HG03558 (cell line): ENCODE measurements at regions not wholly inside any gene's neighbourhood (a gene's known extent, or its start where the extent isn't known, plus 50 kb on each side); places are given as distances from the start of the nearest gene placed in this dataset.

Experiments used
- ATAC-seq: cut with Tn5 transposase; IDR thresholded peaks from one replicate; pipeline ENCODE4 v1.9.1; 2021; ENCODE audit warnings: moderate number of reproducible peaks; ENCODE audit not compliant: unreplicated experiment; ENCODE audit errors: extremely low read depth

DNA sequence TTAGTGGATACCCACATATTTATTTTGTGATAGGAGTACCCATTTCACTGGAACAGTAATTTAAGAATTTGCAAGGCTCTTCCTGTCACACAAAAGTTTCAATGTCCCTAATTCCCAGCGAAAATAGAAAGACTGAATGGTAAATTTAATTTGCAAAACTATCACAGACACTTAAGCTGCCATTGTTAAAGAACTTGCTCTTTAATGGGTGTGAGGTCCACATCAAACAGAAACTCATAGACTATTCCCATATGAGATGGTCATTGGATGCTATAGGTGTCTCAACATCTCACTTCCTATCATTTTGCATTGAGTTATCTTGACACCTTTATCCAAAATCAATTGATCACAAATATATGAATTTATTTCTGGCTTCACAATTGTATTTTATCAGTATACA, 415.9 kb downstream of the GPAM start:
- no peak for ATAC-seq

DNA sequence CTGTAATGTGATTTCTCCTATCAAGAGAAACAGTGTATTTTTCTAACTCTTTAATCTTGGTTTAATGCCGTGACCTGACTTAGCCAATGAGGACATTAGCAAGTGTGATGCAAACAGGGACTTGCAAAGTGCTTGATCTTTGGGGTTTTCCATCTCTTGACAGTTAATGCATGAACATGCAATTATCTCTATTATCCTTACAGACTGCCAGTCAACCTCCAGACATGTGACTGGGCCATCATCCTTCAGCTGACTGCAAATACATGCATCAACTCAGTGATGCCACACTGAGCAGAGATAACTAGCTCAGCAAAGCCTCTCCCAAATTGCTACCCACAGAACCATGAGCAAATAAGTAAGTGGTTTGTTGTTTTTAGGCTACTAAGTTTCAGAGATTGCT, 409.6 kb downstream of the GPAM start:
- ATAC-seq, result no peak

DNA sequence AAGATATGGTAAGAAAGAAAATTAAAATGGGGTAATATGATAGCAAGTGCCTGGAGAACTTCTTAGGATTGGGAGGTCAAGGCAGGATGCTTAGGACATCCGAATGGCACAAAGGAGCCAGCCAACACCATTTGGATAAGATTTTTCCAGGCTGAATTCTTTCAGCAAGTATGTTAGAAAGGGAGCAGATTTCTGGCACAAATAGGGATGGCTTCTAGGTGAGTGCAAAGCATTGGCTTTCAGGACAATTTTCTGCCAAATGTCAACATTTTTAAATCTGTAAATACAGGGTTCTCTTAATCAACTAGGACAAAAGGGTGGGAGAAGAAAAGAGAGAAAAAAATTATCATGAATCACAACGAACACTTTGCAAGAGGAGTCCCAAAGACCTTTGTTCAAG, 409.1 kb downstream of the GPAM start:
- ATAC-seq, result no peak

DNA sequence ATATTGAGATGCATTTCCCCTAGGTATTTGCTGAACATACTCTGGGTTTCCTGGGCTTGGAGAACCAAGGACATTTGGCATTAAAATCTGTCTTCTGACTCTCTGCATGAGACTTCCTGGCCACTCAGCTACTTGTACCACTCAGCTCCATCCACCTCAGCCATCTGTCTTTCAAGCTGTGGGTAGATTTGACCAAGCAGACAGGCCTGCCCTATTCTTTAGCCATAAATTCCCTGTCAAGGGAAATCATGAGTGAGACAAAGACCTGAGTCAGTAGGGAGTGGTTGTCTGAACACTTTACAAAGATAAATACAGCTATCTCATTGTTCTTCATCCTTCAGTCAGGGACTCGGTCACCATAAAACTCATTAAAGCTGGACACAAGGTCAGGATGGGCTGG, 399.1 kb downstream of the GPAM start:
- no peak for ATAC-seq

DNA sequence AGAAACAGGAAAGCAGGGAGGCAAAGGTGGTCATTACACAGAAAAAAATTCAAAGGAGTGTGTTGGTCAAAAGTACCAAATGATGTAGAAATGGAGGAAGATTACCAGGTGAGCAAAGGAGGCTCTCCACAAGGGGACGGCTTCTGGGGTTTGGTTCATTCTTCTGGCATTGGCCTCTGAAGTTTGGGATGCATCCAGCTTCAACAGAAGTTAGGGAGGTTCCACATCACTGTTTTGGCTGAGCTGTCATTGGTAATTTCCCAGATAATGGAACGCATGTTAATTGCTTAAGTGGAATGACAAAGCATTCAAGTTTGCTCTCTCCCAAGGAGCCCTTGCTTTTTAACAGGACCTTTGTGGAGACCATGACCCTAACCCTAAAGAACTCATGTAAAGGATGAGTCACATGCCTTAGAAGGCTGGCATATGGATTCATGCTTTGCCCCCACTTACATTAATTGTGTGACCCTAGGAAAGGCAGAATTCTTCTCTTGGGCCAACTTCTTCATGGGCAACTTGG, 398.6 kb downstream of the GPAM start:
- ATAC-seq, result no peak

DNA sequence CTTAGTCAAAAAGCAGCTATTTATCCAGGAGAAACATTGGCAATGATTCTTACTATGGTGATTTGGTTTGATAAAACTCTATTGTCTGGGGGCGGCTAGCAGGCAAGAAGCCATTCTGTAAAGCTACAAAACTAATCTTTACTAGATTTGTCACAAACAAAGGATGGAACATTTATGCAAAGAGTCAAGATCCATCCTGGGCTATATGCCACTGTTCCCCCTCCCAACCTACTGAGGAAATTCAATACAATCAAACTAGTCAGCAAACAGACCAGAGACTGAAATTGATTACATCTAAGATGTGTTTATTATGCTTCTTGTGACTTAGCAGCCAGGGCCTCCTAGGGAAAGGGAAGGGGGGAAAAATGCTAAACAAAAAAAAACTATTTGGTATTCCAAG, 397.6 kb downstream of the GPAM start:
- ATAC-seq, result no peak

DNA sequence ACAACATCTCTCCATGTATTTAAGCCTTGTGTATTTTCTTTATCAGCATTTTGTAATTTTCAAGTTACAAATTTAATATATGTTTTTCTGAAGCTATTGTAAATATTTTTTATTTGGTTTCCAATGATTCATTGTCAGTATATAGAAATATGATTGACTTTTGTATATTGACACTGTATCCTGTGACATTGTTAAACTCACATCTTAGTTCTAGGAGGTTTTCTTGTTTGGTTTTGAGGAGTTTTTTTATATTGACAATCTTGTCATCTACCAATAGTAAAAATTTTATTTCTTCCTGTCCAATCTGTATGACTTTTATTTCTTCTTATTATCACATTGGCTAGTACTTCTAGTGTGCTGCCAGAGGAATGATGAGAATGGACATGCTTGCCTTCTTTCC, 393.7 kb downstream of the GPAM start:
- no peak for ATAC-seq

DNA sequence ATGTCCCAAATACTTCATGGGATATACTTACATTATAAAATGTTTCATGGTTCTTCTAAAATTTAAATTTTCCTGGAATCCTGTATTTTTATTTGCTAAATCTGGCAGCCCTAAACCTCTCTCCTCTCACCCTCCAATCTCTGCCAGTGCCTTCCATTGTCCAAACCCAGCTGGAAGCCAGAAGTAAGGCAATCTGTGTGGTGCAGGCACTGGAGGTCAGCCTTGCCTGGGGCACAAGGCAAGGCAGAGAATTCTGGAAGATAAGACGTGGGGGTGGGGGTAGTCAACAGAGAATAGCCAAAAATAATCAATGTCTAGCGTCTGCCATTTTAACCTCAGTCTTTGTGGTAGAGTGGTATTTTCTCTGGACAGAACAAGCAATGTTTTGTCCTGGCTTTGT, 381.7 kb downstream of the GPAM start:
- no peak for ATAC-seq

DNA sequence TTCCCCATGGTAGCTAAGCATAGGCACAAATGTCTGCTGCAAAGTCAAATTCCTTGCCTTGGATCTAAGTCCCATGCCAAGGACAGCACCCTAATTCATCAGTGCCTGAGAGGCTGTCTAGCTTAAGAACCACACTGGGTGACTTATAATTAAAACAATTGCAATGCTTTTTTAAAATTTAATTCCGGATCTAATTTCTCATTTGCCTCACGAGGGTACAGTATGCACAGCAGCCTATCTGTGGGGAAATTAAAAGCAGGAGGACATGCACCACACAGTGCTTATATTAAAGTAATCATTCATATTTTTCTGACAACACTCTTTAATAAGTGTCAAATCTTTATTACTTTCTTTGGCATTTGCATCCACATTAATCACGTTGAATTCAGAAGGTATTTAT, 378.8 kb downstream of the GPAM start:
- ATAC-seq, result no peak

DNA sequence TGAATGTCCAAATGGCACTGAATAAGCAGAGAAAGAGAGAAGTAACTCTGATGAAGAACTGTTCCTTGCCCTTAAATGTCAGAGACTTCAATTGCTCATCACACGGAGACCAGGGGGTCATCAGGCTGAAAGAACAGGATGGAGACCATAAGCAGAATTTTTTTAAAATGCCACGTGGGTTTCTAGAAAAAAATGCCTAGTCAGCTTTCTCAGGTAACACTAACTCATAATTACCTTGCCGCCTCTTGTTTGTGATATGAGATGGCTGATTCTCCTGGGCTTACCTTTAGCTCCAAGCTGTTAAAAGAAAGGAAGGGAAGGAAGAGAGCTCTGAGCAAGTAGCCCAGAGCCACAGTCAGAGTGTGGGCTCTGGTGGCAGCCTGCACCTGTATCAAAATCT, 372.0 kb downstream of the GPAM start:
- no peak for ATAC-seq

DNA sequence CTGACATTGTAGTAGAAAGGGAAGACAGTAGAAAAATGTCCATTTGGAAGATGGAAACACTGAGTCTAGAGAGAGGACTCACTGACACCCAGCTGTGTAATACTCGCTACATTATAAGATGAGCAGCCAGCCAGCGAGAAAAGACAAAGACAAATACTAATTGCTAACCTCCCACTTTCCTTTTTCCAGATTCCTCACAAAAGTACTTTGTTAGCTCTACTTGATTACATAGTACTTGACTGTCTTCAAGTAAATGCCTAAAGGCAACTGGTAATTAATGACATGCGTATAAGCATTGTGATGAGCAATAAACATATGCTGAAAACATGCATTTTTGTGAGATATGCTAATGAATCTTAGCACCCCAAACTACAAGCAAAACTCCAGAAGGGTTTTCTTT, 363.1 kb downstream of the GPAM start:
- no peak for ATAC-seq

DNA sequence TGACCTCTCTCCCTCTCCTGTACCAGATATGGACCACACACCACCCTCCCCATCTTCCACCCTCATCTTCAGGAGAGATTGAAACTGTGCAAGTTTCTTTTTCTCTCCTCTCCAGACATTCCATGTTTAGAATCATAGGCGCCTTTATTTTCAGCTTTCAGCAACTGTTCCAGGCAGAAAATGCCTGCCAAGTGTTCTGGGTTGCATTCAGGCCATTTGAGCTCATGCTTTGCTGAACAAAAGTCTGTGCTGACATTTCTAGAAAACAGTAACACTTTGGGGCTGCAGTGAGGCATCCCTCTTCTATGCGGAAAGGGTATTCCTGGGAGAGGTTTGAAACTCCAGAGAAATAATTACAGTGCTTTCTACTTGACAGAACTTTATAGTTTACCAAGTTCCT, 361.7 kb downstream of the GPAM start:
- no peak for ATAC-seq

DNA sequence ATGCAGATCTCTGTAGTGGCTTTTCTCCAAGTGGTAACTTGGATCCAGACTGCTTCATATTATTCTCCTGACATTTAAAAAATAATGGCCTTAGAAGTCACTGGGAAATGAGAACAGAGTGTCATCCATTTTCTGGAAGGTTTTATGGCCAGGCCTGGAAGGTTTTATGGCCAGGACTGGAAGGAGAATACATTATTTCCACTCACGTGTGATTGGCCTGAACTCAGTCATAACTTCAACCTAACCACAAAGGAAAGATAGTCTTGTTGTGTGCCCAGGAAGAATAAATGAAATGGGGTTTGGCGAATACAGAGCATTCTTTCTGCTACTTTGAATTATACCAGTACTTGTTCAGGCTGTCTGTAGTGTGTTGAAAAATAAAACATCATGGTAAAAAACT, 360.9 kb downstream of the GPAM start:
- no peak for ATAC-seq

DNA sequence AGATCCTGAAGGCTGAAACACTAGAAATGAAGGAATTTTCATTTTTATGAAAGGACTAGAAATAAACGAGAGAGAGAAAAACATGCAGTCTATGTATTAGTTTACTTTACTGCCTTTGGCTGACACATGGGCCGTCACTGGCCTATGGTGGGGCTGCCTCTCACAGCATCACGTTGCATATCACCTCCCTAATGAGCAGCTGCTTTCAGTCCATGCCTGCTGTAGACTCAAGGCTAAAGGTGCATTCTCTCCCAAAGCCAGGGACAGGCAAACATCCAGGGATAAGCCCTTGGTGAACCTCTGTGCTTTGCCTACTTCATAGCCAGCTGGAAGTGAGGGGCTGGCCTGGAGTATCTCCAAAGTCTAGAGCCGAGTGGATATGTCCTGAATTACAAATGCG, 359.4 kb downstream of the GPAM start:
- no peak for ATAC-seq

DNA sequence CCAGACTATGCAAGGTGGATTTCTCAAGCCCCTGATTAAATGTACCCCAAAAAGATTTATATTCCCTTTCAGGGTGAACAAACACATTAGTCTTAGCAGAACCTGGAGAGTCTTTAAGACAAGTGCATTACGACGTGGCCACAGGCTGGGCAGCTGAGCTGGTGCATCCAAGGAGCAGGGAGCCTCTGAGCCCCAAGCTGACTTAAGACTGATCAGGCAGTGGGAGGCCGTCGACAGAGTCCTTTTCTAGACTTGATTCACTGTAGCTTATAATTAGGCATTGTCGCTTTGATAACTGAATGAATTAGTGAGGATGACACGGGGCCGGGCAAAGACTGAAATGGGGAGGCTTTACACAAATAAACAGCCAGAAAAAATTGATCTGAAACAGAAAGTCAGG, 353.2 kb downstream of the GPAM start:
- ATAC-seq, result no peak

DNA sequence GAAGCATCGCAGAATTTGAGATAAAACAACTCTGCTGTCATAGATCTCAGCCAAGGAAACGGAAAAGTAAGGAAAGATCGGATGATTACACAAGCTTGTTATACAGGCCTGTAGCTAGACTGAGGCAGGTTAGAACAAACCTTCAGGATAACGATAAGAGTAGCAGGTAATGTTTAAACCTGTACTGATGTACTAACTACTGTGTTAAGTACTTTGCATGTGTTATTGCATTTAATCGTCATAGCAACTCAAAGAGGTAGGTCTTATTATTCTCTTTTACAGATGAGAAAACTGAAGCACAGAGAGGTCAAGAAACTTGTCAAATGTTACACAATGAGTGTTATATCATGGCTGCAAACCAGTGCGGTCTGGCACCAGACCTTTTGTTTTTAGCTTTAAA, 352.5 kb downstream of the GPAM start:
- no peak for ATAC-seq

DNA sequence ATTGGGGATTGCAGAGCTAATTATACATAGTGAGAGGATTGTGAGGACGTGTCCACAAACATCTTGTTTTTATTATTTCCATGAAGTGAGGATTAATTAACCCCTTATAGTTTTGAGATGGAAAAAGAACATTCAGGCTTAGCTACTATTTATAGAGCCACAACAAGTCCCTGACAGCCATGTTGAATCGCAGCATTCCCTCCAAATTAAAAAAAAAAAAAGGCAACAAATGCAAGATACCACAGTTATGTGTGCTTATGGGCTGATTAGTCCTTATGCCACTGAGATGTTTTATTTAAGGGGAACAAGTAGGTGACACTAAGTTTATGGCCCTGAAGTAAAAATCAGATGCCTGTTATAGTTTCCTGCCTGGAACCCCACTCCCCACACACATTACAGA, 350.3 kb downstream of the GPAM start:
- ATAC-seq, result no peak

DNA sequence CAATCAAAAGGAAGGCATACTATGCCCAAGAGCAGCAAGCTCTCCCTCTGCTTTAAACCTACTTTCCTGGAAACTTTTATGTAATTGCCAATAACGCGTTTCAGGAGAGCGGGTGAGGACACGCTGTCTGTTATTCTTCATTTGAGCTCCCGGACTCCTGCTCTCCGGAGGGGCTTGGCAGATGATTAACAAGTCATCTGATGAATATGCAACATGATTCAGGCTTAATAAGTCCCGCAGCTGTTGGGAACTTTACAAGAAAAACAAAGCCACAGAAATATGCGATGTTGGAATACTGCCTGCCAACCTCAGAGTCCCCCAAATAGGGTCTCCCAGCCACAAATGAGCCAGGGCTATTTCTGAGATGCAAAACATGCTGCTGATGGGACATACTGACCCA, 348.0 kb downstream of the GPAM start:
- ATAC-seq, result no peak

DNA sequence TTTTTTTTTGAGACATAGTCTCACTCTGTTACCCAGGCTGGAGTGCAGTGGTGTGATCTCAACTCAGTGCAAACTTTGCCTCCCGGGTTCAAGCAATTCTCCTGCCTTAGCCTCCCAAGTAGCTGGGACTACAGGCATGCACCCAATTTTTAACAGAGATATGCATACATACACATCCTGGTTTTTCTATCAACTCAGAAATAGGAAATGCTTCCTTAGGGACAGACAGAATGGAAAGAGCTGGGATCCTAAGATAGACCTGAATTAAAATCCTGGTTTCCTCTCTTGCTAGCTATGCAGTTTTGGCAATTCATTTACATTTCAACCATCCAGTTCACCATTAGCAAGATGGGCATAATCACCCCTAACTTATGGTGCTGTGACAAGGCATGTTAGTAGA, 347.5 kb downstream of the GPAM start:
- no peak for ATAC-seq

DNA sequence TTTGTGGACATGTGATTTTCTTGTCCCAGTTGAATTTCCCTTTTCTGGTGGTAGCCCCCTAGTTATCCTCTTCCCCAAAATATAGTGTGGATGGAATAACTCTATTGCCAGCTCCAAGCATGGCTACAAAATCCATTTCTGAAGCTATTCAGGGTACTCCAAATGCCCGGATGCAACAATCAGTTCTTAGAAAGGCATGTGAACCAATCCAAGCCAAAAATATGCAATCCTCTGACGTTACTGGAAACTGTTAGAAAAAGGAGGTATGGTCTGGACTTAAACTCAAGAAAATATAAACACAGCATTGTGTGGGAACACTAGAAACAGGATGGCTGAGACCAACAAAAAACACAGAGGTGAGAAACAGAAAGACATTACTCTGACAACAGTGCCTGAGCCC, 347.0 kb downstream of the GPAM start:
- ATAC-seq, result no peak

DNA sequence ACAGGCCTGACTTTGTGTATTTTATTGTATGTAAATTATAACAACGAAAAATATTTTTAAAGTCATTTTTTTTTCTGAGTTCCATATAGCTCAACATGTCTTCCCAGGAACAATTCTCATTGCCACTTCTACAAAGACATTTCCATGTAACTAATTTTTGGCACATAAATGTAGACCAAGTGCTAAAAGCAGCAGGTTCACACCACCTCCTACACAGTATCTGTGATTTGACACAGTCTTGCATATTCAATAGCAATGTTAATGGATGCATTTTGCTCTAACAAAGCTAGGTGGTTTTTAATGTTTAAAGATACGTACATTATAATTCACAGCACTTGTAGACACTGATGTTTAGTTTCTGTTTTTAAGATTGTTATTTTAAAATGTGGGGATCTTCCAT, 346.5 kb downstream of the GPAM start:
- ATAC-seq, result no peak

DNA sequence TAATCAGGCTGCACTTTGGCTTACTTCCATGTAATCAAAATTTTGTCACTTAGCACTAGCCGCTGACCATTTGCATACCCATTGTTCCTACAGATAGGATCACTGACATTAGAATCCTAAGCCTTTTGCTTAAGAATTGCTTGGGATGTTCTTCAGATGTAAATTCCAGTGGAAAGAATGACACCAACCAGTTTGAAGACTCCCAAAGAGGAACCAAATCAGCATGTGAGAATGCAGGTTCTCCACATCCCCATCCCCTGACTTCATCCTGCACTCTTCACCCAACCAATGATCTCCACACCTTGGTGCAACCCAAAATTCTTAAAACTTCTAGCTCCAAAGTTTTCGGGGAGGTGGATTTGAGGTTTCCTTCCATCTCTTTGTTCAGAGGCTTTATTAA, 345.6 kb downstream of the GPAM start:
- no peak for ATAC-seq

DNA sequence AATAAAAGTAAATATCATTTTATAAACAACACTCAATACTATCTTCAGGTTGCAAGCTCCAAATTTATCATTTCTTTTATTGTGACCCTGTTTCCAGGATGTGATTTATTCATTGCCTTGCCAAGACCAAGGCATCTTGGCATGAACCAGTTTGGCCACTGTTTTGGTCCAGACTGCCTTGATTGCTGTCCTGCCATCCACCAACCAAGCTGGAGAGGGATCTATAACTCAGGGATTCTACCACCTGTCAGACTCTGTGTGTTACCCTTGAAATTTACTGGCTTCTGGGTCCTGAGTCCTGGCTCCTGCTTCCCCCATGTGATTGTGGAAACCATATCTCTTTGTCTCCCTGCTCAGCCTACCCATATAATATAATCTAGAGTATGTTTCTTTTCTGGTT, 343.0 kb downstream of the GPAM start:
- no peak for ATAC-seq
